ACHN (cell line): ENCODE measurements at regions not wholly inside any gene's neighbourhood (a gene's known extent, or its start where the extent isn't known, plus 50 kb on each side); places are given as distances from the start of the nearest gene placed in this dataset.
"Not testable (repeated sequence)": the region's sequence is repeated elsewhere in the genome, so short reads cannot be mapped to it uniquely, and the experiment has no call there.

Experiments used
- DNase-seq: peaks from one replicate; pipeline ENCODE4 v3.0.0-alpha.2; 2015
- in situ Hi-C: cut with HindIII; loops from 2 replicates; pipeline ENCODE4 v1.10.0; 2017; ENCODE audit warnings: low sequenced_read_pairs, low pct_ligation_motif_present, low pct_unique_long_range_greater_than_20kb

DNA sequence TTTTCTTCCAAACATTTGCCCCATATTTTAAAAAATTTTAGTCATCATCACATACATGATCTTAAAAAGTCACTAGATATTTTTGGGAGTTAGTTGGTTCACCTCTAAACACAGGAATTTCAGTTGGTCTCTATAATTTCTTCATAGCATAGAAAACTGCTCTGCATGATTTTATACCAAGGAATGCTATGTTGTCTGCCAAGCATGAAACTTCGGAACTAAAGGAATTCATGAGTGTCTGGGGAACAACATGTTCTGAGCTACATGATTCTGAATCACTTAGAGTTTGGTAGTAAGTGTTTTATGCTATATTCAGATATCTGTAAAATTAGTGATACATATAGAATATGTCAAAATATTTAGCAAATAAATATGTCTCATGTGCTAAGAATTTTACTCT lies 957.8 kb downstream of the GATA3 start:
- DNase-seq: no peak
- in situ Hi-C loops: no loop called here

- in situ Hi-C loops: no loop called here
- no peak for DNase-seq
Observed at GRCh38 chr10:9015005-9015404, 960.5 kb downstream of the GATA3 start.

DNA sequence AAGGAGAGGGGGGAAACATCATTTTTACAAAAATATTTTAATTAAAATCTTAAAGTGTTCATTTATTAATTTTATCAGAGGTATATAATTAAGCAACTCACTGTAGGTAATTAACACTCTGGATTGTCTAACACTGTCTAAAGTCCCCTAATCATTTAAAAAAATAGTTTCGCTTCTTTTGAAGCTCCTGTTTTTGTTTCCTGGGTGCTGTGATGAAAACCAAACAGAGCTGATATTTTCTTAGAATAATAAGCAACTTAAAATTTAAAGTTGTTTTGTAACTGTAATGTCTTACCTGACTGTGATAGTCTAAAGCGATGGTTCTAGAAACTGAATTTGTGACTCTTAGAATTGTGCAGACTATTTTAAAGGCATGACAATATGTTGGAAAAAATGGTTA lies 961.0 kb downstream of the GATA3 start:
- in situ Hi-C loops: no loop called here
- DNase-seq: no peak

GRCh38 chr10:9016930-9017329 lies 962.4 kb downstream of the GATA3 start:
- DNase-seq: no peak

GRCh38 chr10:9018195-9019173 lies 964.0 kb downstream of the GATA3 start:
- in situ Hi-C loops: no loop called here

More at GRCh38 chr10:9016930-9017329, 962.4 kb downstream of the GATA3 start:
- in situ Hi-C loops: no loop called here

DNA sequence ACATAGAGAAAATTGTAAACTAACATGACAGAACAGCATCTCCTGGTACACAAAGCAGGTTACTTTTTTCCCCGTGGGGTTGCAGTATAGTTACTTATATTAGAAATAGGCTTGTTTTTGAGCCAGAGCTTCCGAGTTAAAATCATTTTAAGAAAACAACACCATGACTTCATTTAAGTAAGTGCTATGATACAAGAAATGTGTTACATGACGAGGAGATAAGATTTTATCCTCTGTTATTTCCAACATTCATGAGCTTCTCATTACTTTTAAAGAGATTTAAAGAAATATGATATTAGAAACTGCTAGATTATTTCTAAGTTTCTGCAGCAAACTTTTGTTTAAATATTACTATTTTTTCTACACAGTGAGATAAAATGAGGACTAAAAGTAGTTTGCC lies 968.7 kb downstream of the GATA3 start:
- DNase-seq: no peak
- in situ Hi-C loops: no loop called here

More at GRCh38 chr10:9018195-9019173, 964.0 kb downstream of the GATA3 start:
- DNase-seq: no peak

GRCh38 chr10:9024210-9024609 lies 969.7 kb downstream of the GATA3 start:
- DNase-seq: no peak
- in situ Hi-C loops: no loop called here

DNA sequence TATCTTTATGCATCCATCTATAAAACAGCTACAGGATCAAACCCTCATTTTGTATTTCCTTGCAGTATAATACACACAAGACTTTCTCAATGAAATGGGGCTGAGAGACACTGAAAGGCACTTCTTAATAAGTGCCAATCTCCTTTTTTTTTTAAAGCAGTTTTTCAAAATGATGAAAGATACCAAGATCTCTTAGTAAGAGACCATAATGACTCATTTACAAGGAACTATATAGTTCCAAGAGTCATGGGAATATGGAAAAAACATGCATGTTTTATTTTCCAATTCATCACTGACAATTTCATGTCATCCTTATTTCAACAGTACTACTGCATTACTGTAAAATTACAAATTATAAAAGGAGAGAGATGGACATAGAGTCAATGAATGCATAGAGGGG lies 973.7 kb downstream of the GATA3 start:
- in situ Hi-C loops: no loop called here
- no peak for DNase-seq

DNA sequence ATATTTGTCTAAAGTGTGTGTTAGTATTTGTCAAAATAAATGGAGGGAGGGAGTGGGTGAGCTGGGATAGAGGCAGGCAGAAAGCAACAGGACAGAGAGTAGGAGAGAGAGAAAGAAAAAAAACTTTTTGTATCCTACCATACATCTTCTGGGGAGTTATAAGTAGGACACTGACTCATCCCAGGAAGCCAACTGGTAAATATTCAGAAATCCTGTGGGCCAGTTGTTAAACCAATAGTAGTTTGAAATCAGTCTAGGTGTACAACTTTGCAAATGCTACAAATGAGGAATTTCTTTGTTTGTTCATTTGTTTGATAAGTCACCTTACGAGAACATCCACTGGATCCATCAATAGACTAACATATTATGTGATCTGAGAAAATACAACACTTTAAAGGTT lies 980.9 kb downstream of the GATA3 start:
- no peak for DNase-seq
- in situ Hi-C loops: no loop called here

DNA sequence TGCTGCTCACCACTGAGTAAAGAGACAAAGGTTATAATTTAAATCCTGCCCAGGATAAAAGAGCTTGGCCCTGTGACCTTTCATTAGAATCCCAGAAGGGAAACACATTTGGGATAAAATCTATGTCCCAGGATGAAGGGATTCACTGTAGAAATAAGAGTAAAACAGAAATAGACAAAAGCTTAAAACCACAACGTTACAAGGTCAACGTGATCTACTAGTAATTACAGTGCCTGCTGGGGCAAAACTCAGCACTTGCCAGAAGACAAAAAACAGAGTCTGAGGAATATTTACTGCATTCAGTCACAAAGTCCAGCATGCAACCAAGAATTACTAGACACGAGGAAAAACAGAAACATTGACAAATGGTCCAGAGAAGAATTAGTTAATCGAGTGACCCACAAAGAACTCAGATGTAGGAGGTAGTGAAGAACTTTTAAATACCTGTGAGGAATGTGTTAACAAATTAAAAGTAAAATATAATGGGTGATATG lies 982.3 kb downstream of the GATA3 start:
- in situ Hi-C loops: no loop called here
- no peak for DNase-seq

DNA sequence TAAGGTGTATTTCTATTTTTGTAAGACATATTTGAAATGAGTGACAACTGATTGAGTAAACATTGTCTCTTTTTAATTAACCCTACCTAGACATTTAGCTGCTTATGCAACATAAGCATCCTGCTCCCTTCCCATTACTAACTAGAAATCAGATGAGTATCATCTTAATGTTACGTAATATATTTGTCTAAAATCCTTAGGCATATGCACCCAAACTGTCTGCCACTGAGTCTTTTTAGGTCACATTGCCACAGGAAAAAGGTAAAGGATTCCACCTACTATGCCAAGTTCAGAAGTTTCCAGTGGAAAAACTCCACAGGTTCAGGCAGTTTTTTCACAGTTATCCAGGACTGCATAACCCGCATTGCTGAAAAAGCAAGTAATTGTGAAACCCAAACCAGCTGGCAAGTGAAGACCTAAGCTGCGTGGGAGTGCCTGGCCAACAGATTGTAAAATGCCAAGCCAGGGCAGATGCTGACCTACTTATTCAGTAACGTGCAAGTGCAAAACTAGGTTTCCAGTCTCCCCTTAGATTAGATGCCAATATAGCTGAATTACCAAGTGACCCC lies 983.7 kb downstream of the GATA3 start:
- no peak for DNase-seq
- in situ Hi-C loops: no loop called here

DNA sequence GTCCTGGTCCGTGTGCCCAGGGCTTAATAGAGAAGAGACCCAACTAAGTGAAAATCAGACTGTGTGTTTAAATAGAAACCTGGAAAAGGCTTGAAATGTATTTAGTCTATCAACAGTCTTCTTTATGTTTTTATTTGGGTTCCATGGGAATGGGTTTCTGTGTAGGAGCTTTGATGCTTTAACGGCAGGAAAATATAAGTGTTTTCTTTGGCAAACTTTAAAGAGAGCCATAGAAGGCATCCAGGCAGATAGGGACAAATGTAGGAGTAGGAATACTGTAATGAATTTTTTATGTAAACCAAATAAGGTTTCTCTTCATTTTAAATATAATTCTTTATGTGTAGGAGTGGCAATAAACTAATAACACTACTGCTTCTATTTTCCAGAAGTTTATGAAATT lies 989.0 kb downstream of the GATA3 start:
- in situ Hi-C loops: no loop called here
- no peak for DNase-seq

- DNase-seq: no peak
- in situ Hi-C loops: no loop called here
Observed at GRCh38 chr10:9045311-9045710, 990.8 kb downstream of the GATA3 start.

DNA sequence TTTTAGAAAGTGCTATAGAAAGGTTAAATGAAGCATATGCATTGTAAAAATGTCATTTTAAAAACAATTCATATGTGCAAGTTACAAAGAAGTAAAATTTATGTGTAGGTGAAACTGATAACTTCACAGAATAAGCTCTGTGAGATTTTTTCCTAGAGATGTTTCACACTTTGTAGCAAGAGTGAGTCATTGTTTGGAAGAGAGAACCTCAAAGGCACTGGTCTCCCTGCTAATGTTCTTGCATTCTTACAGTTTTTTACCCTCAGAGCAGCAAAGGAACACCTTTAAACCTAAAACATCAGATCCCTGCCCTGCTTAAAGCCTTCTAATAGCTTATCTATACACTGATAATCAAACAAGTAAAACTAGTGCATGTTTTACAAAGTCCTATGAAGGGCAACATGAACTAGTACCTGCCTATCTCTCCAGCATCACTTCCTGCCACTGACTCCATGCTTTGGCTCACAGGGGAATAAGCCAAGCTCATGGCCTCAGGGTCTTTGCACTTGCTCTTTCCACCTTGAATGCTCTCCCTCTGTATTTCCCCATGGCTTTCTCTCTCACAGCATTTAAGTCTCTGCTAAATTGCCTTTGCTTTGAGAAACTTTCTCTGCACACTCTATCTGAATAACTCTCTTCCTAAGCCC lies 997.0 kb downstream of the GATA3 start:
- in situ Hi-C loops: no loop called here
- no peak for DNase-seq

- no peak for DNase-seq
- in situ Hi-C loops: no loop called here
Observed at GRCh38 chr10:9052767-9053166, 998.3 kb downstream of the GATA3 start.

GRCh38 chr10:9056521-9056920 lies 1002.0 kb downstream of the GATA3 start:
- no peak for DNase-seq
- in situ Hi-C loops: no loop called here

GRCh38 chr10:9057293-9057692 lies 1002.8 kb downstream of the GATA3 start:
- in situ Hi-C loops, DNase-seq: not testable (repeated sequence)

DNA sequence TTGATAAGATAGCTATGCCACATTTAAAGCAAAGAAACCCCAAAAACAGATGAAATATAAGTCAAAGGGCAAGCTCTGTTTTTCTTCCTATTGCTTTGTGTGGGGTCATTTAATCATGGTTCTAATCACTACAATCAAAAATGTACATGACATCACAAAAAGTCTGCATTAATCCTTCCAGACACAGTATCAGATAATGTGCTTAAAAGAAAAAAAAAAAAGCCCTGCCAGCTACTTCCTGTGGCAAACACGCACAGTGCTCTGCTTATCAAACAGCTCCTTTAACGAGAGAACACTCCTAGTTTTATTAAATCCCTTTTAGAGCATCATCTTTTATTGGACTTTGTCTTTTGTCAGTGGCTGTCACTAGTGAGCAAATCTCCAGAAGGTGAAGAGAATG lies 1005.8 kb downstream of the GATA3 start:
- no peak for DNase-seq
- in situ Hi-C loops: no loop called here

DNA sequence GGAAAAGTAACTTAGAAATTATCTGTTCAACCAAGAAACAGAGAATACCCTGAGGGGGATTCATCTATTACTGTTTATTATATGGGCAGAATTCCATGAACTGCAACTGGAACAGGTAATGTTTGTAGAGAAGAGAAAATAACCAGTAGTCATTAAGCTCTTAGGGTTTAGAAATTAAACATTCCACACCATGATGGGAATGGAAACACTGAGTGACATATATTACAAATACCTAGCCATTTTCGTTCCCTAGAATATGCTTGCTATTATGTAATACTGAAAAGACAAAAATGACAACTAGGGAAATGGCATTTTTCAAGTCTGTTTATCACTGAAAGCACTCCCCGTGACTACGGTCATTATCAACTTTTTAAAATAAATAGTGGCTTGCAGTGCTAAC lies 1007.4 kb downstream of the GATA3 start:
- in situ Hi-C loops: no loop called here
- no peak for DNase-seq
